ENCODE measurements at regions not wholly inside any gene's neighbourhood (a gene's known extent, or its start where the extent isn't known, plus 50 kb on each side); places are given as distances from the start of the nearest gene placed in this dataset.

DNA sequence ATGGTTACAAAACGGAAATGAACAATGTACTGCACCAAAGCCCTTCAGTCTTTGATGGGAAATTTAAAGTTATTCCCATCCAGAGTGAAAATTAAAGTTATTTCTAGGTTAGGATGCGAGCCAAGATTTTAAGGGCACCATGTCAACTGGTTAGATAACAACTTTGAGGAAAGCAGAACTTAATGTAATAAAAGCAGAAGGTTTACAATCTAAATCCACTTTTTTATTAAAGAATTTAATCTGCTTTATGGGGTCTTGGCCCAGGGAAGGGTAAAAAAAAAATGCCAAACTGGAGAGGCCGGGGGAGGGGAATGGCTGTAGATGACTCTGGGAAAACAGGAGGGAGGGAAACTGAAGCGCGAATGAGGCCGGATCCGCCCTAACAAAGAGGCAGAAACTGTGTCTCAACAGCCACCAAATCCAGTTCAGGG is 108.2 kb upstream of the ATF7IP start:
- no peak for FAIRE-seq

DNA sequence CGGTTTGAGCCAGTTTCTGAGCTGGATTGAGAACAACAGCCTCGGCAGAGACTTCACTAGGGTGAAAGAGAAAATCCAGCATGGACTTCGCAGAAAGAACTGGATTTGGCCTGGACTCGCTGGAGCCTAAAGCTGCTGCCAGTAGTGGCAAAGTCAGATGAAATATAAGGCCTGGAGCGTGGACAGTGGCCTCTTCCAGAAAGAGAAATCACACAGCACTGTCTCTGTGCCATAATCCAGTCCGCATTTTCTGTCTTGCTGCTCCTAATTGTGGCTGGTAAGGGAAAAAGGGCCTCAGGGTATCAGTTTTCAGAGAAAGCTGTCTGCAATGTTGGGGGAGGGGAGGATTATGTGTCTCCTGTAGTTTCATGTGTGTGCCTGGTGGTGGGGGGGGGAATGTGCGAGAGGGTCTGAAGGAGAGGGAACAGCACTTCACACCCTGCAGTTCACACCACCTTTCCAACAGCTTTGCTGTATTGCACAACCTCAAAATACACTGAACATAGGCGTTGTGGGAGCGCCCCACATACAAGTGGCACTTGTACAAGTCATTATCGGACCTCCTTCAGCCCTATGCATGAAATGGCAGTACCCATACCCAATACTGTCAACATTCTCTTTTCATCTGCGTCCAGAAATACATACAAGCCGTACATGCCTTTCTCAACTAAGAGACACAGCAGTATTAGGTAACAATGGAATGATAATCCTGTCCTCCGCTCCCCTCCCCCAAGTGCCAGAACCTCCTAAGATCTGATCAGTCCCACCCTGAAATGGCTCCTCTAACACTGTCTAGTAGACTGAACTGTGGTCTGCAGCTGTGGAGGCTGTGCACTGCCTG is 107.5 kb upstream of the ATF7IP start:
- FAIRE-seq, result no peak

DNA sequence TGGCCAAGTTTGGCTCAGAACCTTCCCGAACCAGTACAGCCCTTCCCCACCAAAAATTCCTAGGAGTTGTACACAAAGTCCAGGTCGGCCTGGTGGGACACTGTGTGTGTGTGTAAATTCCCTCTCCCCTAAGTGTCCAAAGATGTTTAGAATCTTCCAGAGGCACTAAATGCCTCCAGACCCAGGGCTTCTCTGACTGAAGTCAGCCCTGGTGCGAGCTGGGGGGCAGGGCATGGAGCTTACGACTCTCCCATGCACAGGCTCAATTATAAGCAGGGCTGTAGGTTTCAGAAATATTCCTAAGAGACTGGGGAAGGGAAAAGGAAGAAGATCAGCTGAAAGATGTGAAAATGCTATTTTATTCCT is 106.9 kb upstream of the ATF7IP start:
- FAIRE-seq, result no peak

DNA sequence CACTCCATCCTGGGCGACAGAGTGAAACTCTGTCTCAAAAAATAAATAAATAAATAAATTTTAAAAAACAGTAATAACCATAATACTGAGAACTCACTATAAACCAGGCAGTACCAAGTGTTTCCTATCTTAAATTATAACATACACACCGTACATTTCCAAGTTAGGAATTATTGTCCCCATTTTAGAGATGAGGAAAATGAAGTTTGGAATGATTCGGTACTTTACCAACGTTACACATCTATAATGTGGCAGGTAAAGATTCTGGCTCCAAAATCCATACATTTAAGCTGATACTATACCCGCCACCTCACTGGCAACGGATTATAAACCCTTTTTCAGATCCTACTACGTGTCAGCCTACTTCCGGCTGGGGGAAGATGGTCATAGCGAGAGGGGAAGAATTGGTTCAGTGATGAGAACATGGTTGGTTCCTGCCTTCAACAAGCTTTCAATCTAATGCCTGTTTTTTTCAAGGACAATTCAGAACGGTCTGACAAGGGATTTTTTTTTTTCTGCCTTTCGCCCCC is 105.9 kb upstream of the ATF7IP start:
- FAIRE-seq, result no peak

DNA sequence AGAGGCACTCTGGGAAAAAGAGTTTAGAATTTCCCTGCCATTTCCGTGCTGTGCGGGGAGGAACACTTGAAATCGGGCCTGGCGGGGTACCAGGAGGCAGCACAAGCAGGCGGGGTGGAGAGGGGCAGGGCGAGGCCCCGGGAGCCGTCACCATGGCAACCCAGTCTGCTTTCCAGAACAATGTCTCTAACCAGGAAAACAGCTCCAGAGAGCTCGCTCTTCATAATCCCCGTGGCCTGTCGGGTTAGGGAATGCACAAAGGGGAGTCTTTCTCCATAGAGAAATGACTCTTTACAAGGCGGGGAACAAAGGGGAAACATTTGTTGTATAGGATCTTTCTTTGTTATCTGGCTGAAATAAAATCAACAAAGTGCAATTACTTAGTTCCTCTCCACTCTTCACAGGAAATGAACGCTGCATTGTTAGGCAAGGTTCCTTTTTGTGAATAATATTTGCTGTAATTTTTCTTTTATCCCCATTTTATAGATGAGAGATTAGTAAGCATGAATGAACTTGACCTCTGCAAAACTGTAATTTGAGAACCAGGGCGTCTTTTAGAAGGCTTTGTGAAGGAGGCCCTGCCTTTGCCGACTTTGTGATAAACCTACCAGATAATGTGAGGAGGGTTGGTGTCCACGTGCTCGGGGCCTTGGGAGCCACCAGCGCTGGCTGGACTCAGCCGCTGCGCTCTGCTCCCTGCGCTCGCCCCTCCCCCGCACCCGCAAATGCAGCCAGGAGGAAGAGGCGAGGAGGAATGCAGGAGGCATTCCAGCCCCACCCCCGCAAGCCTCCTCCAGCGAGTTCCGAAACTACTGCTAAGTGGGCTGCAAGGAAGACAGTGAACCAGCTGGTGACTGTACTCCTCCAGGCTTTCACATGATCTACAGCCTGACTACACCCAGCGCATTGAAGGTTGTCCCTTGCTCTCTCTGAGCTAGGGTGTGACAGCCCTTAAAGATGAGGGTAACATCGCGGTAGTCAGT is 105.2 kb upstream of the ATF7IP start:
- no peak for FAIRE-seq

DNA sequence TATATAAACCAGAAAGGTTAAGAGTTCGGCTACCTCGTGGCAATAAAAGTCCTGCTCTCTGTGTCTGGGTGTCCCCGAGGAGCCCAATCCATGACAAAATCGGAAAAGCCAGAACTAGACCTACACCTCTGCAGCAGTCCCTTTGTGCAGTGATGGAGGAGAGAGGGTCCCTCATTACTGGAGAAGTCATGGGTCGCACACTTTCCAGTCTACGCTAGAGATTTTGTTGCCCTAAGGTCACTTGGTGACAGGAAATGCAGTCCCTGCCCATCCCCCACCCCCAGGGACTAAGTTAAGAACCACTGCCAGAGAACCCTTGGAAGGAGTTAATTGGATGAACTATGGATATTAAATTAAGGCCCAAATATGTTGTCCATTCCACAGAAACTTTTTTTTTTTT is 104.4 kb upstream of the ATF7IP start:
- no peak for FAIRE-seq

DNA sequence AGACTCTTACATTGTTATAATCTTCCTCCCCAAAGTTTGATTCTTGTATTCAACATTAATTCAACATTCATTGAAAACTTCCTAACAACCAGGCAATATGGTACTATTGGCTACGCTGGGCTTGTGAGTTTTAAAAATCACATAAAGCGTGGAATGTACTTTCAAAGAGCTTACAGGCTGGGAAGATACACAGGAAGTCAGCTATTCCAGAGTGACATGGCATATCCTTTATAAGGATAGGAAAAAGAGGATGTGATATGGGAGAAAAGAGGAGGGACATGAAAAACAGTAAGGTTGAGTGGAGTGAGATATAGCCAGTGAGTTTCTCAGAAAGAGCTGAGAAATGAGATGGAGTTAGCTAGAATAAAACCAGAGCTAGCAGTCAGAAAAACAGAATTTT is 103.6 kb upstream of the ATF7IP start:
- FAIRE-seq, result no peak

DNA sequence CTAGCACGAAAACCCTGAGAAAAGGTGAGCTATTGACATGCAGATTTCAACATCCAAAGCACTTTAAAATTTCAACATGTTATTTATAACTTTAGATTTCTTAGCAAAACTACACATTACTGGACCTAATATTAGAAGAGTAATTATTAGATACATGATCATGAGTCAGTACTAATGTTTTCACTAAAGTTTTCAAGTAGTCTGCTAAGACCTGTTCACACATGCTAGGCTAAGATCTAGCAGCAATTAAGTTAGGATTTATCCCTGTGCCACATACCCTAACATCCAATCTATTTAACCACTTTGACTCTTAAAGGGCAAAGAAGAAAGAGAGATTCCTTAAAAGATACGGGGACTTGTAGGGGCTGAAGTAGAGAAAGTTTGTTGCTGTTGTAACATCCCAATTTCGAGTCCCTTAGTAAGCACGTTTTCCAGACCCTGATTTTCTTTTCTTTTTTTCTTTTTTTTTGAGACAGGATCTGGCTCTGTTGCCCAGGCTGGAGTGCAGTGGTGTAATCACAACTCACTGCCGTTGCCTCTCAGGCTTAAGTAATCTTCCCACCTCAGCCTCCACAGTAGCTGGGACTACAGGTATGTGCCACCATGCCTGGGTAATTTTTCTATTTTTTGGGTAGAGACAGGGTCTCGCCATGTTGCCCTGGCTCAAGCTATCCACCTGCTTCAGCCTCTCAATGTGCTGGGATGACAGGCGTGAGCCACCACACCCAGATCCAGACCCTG is 102.5 kb upstream of the ATF7IP start:
- FAIRE-seq, result no peak

DNA sequence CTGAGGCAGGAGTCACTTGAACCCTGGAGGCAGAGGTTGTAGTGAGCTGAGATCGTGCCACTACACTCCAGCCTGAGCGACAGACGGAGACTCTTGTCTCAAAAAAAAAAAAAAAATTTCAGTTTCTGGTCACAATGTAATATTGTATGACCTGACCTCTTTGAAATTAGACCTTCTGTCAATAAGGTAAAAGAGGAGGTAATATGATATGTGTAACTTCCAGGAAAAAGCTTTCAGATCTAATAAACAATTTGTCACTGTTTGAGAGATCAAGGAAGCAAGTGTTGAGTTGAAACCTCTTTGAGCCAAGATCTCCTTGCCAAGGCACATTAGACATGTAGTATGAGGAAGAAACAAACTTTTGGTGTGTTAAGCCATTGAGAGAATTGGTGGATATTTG is 101.7 kb upstream of the ATF7IP start:
- no peak for FAIRE-seq

DNA sequence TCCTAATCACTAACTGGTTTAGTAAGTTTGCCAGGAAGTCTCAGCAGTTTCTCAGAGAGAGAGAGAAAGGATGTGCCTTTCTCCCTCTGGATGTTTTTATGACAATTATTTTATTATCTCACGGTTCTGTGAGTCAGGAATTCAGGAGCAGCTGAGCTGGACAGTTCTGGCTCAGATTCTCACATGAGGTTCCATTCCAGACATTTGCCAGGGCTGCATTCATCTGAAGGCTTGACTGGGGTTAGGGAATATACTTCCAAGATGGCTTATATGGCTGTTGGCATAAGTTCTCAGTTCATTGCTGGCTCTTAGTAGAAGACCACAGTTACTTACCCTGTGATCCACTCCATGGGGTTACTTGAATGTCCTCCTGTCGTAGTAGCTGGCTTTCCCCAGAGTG is 101.2 kb upstream of the ATF7IP start:
- no peak for FAIRE-seq

DNA sequence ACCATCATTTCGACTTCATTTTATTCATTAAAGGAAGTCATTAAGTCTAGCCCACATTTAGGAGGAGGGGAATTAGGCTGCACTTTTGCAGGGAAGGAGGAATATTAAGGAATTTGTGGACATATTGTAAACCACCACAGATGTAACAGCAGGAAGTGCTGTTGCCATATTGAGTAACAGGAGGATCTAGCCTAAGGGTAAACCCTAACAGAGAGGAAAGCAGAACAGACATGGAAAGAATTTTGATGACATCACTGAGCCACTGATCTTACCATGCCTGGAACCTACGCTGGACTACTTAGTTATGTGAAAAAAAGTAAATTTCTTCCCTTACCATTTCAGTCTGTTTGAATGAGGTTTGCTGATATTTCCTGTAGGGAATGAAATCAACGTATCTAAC is 100.7 kb upstream of the ATF7IP start:
- no peak for FAIRE-seq

DNA sequence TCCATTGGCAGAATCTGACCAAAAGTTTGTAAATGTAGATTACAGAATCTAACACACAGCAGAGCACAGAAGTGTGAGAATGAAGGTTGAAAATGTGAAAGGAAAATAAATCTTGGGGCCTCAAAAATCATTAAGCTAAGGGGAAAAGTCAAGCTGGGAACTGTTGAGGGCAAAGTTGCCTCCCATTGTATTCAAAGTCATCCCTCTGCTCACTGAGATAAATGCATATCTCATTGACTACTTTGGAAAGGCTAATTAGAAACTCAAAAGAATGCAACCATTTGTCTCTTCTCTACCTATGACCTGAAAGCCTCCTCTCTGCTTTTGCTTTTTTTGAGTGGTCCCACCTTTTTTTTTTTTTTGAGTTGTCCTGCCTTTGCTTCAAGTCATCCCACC is 97.4 kb upstream of the ATF7IP start:
- no peak for FAIRE-seq

DNA sequence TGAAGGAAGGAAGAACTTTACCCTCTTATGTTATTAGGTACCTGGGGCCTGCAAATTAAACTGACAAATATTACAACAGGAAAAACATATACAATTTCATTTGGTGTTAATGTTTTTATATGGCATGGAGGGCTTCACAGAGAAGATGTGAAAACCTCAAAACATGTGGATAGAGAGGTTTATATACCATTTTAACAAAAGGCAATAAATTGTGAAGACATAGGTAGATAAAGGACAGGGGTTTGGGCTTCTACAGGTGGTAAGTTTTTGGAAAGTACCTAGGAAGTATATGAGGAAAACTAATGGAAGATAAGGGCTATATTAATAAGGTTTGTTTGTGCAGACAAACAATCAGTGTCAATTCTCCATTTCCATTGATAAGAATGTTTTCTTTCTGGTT is 95.1 kb upstream of the ATF7IP start:
- FAIRE-seq, result no peak

DNA sequence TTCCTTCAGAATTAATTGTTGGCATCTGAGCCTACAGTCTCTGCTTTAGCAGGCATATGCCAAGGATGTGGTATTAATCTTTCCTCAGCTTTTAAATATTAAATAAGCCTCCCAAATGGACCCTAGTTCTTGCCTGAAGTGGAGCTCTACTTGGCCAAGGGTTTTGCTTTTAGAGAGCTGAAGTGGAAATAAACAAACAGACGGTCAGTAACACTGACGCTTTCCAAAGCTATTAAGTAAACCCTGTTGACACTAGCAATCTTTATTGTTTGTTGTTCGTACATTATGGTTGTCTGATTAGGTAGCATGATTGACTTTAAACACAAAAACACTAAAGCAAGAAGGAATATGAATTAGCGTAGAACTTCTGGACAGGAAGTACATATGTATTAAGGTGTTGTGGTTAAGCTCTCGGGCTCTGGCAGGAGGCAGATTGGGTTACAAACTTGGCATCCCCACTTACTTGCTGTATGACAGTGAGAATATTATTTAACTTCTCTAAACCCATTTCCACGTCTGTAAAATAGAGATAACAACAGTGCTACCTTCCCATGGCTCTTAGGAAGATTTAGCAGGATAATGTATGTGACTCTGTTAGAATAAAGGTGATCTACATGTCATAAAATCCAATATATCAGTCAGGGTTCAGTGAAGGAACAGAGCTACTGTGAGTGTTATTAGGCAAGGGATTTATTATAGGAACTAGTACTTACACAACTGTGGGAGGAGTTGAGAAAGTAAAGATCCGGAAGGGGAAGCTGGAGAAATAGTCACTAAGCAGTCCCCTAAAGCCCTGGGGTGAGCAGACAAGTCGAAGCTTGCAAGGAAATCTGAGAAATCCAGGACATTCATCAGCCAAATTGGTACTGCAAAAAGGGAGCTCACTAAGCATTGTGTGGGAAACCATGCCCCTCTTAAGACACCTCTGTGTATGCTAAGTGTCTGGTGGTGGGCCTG is 92.2 kb upstream of the ATF7IP start:
- no peak for FAIRE-seq

DNA sequence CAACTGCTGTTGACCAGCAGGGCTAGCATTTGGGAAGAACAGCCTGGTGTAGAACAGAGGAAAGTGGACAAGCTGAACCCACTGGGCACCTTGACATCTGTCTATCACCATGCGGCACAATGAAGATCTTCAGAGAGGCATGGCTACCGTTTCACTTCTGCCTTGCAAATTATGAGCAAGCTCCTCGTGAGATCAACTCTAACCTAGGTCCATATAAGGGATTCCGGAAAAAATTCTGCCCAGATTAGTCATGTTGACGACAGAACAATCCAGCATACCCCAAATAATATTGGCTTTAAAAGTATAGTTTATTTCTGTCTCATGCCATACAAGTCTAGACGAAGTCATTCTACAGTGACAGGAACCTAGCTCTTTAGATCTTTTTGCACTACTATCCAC is 91.6 kb upstream of the ATF7IP start:
- no peak for FAIRE-seq

DNA sequence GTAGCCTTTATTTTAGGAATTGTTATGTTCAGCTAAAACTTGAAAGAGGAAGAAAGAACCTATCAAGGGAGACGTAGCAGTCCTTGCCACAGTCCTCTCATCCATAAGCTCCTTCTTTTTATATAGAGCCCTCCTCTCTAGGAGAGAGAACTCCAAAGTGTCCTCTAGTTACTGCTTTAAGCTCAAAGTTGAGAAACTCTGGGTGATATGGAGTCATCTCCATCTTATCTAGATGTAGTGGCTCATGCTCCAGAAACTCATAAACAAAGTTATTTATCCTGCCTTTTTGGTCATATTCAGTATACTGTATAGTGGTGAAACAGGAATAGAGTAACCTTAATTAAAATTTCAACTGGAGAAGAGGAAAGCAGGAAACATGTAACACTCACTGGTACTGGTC is 90.4 kb upstream of the ATF7IP start:
- FAIRE-seq, result no peak

DNA sequence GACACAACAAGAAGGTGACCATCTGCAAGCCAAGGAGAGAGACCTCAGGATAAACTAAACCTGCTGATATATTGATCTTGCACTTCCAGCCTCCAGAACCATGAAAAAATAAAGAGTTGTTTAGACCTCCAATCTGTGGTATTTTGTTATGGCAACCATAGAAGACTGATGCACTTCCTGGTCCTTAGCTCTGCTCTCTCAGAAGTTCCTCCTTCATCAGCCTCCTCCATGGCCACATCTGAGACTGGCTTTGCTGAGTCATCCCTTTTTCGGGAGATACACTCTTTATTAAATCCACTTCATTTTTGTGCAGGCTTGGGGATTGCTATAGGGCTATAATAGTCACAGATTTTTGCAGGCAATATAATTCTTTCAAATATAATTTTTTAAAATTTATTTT is 89.6 kb upstream of the ATF7IP start:
- no peak for FAIRE-seq

DNA sequence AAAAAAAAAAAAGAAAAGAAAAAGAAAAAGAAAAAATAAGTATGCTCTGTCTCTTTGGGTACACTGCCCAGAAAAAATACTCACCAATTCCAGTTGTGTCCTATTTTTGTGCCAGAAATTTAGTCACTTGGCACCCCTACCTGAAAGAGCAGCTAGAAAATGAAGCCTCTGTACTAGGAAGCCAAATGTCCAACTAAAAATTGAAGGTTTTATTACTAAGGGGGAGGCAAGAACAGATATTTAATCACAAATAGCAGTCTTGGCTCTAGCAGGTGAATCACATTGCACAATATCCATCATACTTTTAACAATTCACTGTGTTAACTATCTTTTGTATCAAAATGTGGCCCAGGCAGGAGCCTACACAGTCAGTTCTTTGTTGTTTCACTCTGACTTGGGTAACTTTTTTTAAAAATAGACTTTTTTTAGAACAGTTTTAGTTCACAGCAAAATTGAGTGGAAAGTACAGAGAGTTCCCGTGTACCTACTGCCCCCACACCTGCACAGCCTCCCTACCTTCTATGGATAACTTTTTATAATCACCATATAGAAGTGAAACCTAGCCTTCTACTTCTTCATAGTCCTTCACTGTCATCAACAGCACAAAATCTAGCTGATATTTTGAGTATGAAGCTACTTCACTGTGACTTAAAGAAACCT is 87.1 kb upstream of the ATF7IP start:
- FAIRE-seq, result no peak

DNA sequence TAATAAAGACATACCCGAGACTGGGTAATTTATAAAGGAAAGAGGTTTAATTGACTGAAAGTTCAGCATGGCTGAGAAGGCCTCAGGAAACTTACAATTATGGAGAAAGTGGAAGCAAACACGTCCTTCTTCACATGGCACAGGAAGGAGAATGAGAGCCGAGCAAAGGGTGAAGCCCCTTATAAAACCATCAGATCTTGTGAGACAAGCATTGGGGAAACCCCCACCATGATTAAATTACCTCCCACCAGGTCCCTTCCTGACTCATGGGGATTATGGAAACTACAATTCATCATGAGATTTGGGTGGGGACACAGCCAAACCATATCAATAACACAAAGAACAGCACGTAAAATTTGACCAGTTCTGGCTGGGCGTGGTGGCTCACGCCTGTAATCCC is 85.6 kb upstream of the ATF7IP start:
- FAIRE-seq, result no peak

DNA sequence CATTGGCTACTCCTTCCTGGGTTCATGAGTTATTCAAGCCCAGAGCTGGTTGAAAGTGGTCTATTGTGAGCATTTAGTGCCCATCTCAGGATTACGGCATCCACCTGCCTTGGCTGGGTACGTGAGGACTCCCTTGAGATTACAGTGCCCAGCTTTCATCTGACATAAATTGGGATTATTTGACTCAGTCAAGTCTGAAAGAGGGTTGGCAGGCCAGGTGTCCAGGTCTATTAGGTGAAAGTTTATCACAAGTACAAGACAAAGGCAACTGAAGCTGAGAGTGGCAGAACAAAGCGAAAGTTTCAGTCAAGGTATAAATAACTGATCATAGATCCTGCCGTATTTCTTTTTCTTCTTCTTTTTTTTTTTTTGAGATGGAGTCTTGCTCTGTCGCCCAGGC is 84.6 kb upstream of the ATF7IP start:
- no peak for FAIRE-seq

DNA sequence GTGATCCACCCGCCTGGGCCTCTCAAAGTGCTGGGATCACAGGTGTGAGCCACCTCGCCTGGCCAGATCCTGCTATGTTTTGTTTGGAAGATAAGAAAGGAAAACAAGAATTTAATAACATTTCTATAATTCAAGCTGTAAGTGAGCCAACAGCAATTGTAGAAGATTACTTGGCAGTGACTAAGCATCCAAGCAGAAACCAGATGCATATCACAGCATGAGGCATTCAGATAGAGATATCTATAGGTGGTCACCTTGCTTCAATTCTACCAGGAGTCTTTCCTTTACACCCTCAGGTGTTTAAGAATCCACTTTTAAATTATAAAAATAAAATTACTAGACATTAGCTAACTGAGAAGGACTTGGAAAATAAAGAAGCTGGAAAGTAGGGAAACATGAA is 83.9 kb upstream of the ATF7IP start:
- no peak for FAIRE-seq
